SK-N-SH treated with all-trans-retinoic acid at 6 μM for 48 hours (cell line): ENCODE measurements at regions not wholly inside any gene's neighbourhood (a gene's known extent, or its start where the extent isn't known, plus 50 kb on each side); places are given as distances from the start of the nearest gene placed in this dataset.

Experiments used
- ATAC-seq: fragments of 200-7000 bp; cut with Tn5 transposase; 3 replicates; pipeline ENCODE4 v1.9.1; 2020; ENCODE audit warnings: mild to moderate bottlenecking, moderate library complexity
- ARNTL ChIP-seq: fragments of 450-650 bp; formaldehyde crosslinking; IDR thresholded peaks from 2 replicates; pipeline ENCODE4 v1.5.0; 2020; ENCODE audit warnings: low read depth, mild to moderate bottlenecking, moderate library complexity, borderline replicate concordance
- BACH2 ChIP-seq: fragments of 250-450 bp; sonication (Bioruptor Pico); IDR thresholded peaks from 2 replicates; pipeline ENCODE4 v1.9.0; 2021; ENCODE audit warnings: mild to moderate bottlenecking, borderline replicate concordance
- CSDC2 ChIP-seq: fragments of 250-450 bp; sonication (Bioruptor Pico); IDR thresholded peaks from 2 replicates; pipeline ENCODE4 v1.5.0; 2020; ENCODE audit warnings: mild to moderate bottlenecking, moderate library complexity
- CSRNP3 ChIP-seq: fragments of 250-450 bp; sonication (Bioruptor Pico); IDR thresholded peaks from 2 replicates; pipeline ENCODE4 v1.5.1; 2021; ENCODE audit warnings: mild to moderate bottlenecking, moderate library complexity
- ESRRG ChIP-seq: fragments of 250-450 bp; sonication (Bioruptor Pico); IDR thresholded peaks from 2 replicates; pipeline ENCODE4 v1.6.1; 2021; ENCODE audit warnings: mild to moderate bottlenecking
- GLIS3 ChIP-seq: fragments of 250-450 bp; sonication (Bioruptor Pico); IDR thresholded peaks from 2 replicates; pipeline ENCODE4 v1.5.0; 2020; ENCODE audit warnings: mild to moderate bottlenecking, moderate library complexity
- ISL1 ChIP-seq: fragments of 250-450 bp; sonication (Bioruptor Pico); IDR thresholded peaks from 2 replicates; pipeline ENCODE4 v2.1.2; 2022; ENCODE audit warnings: mild to moderate bottlenecking, moderate library complexity
- OSR1 ChIP-seq: fragments of 250-450 bp; sonication (Bioruptor Pico); IDR thresholded peaks from 2 replicates; pipeline ENCODE4 v1.8.0; 2022; ENCODE audit warnings: moderate library complexity, mild to moderate bottlenecking, inconsistent platforms
- PPARA ChIP-seq: fragments of 250-450 bp; sonication (Bioruptor Pico); IDR thresholded peaks from 2 replicates; pipeline ENCODE4 v1.5.0; 2020; ENCODE audit warnings: mild to moderate bottlenecking, borderline replicate concordance
- RARB ChIP-seq: fragments of 250-450 bp; sonication (Bioruptor Pico); IDR thresholded peaks from 2 replicates; pipeline ENCODE4 v1.8.0; 2021; ENCODE audit warnings: mild to moderate bottlenecking, moderate library complexity
- SNAI2 ChIP-seq: fragments of 250-450 bp; sonication (Bioruptor Pico); IDR thresholded peaks from 2 replicates; pipeline ENCODE4 v1.5.0; 2020; ENCODE audit warnings: mild to moderate bottlenecking, moderate library complexity
- TCF4 ChIP-seq: fragments of 250-450 bp; sonication (Bioruptor Pico); IDR thresholded peaks from 2 replicates; pipeline ENCODE4 v1.8.0; 2021; ENCODE audit warnings: mild to moderate bottlenecking, moderate library complexity, borderline replicate concordance
- TOX ChIP-seq: fragments of 250-450 bp; sonication (Bioruptor Pico); IDR thresholded peaks from 2 replicates; pipeline ENCODE4 v1.8.0; 2021; ENCODE audit warnings: mild to moderate bottlenecking, moderate library complexity, borderline replicate concordance
- ZC3H10 ChIP-seq: fragments of 250-450 bp; sonication (Bioruptor Pico); IDR thresholded peaks from 2 replicates; pipeline ENCODE4 v1.5.1; 2021; ENCODE audit warnings: mild to moderate bottlenecking, moderate library complexity
- ZFP3 ChIP-seq: fragments of 250-450 bp; sonication (Bioruptor Pico); IDR thresholded peaks from 2 replicates; pipeline ENCODE4 v1.5.0; 2020; ENCODE audit warnings: mild to moderate bottlenecking, moderate library complexity
- ZNF565 ChIP-seq: fragments of 450-650 bp; formaldehyde crosslinking; conservative IDR thresholded peaks from 2 replicates; pipeline ENCODE4 v1.5.0; 2020; ENCODE audit warnings: low read depth, mild to moderate bottlenecking, moderate library complexity
- ZNF70 ChIP-seq: fragments of 450-650 bp; formaldehyde crosslinking; IDR thresholded peaks from 2 replicates; pipeline ENCODE4 v1.5.0; 2020; ENCODE audit warnings: mild to moderate bottlenecking, moderate library complexity
- ZNF8 ChIP-seq: fragments of 450-650 bp; formaldehyde crosslinking; IDR thresholded peaks from 2 replicates; pipeline ENCODE4 v1.5.0; 2020; ENCODE audit warnings: mild to moderate bottlenecking, moderate library complexity
- TF ChIP-seq, protein P1 (sequence below): fragments of 250-450 bp; sonication (Bioruptor Pico); IDR thresholded peaks from 2 replicates; pipeline ENCODE4 v1.8.0; 2021; ENCODE audit warnings: low read depth, mild to moderate bottlenecking, moderate library complexity, borderline replicate concordance
- TF ChIP-seq, protein P2 (sequence below): fragments of 250-450 bp; sonication (Bioruptor Pico); IDR thresholded peaks from 2 replicates; pipeline ENCODE4 v1.5.1; 2020; ENCODE audit warnings: low read depth, mild to moderate bottlenecking, moderate library complexity
- TF ChIP-seq, protein P3 (sequence below): fragments of 250-450 bp; sonication (Bioruptor Pico); IDR thresholded peaks from 2 replicates; pipeline ENCODE4 v1.8.0; 2020; ENCODE audit warnings: mild to moderate bottlenecking, moderate library complexity, borderline replicate concordance
- TF ChIP-seq, protein P4 (sequence below): fragments of 250-450 bp; sonication (Bioruptor Pico); IDR thresholded peaks from 2 replicates; pipeline ENCODE4 v1.5.0; 2020; ENCODE audit warnings: mild to moderate bottlenecking, moderate library complexity

DNA sequence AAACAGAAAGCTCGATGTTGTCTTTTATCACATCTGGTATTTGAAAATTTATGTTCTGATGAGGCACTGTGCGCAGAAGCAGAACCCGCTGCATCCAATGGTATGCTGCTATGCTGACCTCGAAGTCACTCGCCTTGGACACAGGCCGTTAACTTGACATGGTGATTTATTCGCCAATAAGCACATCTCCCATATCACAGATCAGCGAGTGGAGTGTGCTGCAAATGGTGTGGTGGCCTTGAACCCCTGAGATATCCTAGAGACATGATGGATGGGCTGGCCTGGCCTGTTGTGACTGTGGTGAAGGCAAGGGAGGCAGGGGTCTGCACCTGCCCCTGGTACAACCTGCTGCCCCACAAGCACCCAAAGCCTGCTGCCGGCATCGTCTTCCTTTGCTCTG, 175.4 kb upstream of the FRG1 start (continued):
- no peak for TF ChIP-seq RARB (CRISPR knock-in tag)

GRCh38 chr4:189765736-189766135, 174.9 kb upstream of the FRG1 start:
- no peak for ATAC-seq
- TF ChIP-seq RARB (CRISPR knock-in tag) (no peak), ZC3H10 (CRISPR knock-in tag) (no peak), BACH2 (CRISPR knock-in tag) (no peak), ZNF565 (CRISPR knock-in tag) (no peak), TCF4 (CRISPR knock-in tag) (no peak), TOX (CRISPR knock-in tag) (no peak), CSDC2 (CRISPR knock-in tag) (no peak), SNAI2 (CRISPR knock-in tag) (no peak), ZNF70 (CRISPR knock-in tag) (no peak), ISL1 (CRISPR knock-in tag) (no peak), ARNTL (no peak), ZNF8 (CRISPR knock-in tag) (no peak), ESRRG (CRISPR knock-in tag) (no peak), OSR1 (CRISPR knock-in tag) (no peak)
- TF ChIP-seq, protein P1, sequence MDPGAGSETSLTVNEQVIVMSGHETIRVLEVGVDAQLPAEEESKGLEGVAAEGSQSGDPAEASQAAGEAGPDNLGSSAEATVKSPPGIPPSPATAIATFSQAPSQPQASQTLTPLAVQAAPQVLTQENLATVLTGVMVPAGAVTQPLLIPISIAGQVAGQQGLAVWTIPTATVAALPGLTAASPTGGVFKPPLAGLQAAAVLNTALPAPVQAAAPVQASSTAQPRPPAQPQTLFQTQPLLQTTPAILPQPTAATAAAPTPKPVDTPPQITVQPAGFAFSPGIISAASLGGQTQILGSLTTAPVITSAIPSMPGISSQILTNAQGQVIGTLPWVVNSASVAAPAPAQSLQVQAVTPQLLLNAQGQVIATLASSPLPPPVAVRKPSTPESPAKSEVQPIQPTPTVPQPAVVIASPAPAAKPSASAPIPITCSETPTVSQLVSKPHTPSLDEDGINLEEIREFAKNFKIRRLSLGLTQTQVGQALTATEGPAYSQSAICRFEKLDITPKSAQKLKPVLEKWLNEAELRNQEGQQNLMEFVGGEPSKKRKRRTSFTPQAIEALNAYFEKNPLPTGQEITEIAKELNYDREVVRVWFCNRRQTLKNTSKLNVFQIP (CRISPR knock-in tag): no peak
- TF ChIP-seq, protein P2, sequence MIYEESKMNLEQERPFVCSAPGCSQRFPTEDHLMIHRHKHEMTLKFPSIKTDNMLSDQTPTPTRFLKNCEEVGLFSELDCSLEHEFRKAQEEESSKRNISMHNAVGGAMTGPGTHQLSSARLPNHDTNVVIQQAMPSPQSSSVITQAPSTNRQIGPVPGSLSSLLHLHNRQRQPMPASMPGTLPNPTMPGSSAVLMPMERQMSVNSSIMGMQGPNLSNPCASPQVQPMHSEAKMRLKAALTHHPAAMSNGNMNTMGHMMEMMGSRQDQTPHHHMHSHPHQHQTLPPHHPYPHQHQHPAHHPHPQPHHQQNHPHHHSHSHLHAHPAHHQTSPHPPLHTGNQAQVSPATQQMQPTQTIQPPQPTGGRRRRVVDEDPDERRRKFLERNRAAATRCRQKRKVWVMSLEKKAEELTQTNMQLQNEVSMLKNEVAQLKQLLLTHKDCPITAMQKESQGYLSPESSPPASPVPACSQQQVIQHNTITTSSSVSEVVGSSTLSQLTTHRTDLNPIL (CRISPR knock-in tag): no peak
- TF ChIP-seq, protein P3, sequence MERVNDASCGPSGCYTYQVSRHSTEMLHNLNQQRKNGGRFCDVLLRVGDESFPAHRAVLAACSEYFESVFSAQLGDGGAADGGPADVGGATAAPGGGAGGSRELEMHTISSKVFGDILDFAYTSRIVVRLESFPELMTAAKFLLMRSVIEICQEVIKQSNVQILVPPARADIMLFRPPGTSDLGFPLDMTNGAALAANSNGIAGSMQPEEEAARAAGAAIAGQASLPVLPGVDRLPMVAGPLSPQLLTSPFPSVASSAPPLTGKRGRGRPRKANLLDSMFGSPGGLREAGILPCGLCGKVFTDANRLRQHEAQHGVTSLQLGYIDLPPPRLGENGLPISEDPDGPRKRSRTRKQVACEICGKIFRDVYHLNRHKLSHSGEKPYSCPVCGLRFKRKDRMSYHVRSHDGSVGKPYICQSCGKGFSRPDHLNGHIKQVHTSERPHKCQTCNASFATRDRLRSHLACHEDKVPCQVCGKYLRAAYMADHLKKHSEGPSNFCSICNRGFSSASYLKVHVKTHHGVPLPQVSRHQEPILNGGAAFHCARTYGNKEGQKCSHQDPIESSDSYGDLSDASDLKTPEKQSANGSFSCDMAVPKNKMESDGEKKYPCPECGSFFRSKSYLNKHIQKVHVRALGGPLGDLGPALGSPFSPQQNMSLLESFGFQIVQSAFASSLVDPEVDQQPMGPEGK (CRISPR knock-in tag): no peak
- TF ChIP-seq, protein P4, sequence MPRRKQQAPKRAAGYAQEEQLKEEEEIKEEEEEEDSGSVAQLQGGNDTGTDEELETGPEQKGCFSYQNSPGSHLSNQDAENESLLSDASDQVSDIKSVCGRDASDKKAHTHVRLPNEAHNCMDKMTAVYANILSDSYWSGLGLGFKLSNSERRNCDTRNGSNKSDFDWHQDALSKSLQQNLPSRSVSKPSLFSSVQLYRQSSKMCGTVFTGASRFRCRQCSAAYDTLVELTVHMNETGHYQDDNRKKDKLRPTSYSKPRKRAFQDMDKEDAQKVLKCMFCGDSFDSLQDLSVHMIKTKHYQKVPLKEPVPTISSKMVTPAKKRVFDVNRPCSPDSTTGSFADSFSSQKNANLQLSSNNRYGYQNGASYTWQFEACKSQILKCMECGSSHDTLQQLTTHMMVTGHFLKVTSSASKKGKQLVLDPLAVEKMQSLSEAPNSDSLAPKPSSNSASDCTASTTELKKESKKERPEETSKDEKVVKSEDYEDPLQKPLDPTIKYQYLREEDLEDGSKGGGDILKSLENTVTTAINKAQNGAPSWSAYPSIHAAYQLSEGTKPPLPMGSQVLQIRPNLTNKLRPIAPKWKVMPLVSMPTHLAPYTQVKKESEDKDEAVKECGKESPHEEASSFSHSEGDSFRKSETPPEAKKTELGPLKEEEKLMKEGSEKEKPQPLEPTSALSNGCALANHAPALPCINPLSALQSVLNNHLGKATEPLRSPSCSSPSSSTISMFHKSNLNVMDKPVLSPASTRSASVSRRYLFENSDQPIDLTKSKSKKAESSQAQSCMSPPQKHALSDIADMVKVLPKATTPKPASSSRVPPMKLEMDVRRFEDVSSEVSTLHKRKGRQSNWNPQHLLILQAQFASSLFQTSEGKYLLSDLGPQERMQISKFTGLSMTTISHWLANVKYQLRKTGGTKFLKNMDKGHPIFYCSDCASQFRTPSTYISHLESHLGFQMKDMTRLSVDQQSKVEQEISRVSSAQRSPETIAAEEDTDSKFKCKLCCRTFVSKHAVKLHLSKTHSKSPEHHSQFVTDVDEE (CRISPR knock-in tag): no peak

DNA sequence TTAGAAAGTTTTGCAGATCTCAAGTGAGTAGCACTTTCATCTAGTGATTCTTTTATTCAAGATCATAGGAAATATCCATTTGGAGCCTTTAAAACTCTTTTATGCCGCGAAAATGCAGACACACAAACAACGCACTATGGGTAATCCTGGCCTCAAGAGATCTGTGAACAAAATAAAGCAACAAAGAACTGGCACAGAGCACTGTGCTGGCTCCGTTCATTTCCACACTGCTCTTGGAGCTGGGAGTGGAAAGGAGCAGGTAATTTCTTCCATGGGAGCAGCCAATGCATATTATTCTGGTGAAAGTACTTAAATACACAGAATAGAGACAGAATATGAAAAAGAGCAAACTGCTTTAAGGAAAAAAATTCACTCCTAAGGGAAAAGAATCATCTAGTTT, 172.7 kb upstream of the FRG1 start:
- TF ChIP-seq OSR1 (CRISPR knock-in tag) (no peak), ZC3H10 (CRISPR knock-in tag) (no peak), CSRNP3 (no peak), ZNF70 (CRISPR knock-in tag) (no peak), GLIS3 (CRISPR knock-in tag) (no peak), CSDC2 (CRISPR knock-in tag) (no peak), ZNF8 (CRISPR knock-in tag) (no peak), TOX (CRISPR knock-in tag) (no peak), ARNTL (no peak), PPARA (no peak), ZFP3 (CRISPR knock-in tag) (no peak), BACH2 (CRISPR knock-in tag) (no peak), ISL1 (CRISPR knock-in tag) (no peak)
- TF ChIP-seq, protein P3 (CRISPR knock-in tag): no peak
- TF ChIP-seq, protein P1 (CRISPR knock-in tag): no peak
- TF ChIP-seq, all 23 proteins: peak for 0
- no peak for ATAC-seq
